GM23248 (cell line): ENCODE measurements at regions not wholly inside any gene's neighbourhood (a gene's known extent, or its start where the extent isn't known, plus 50 kb on each side); places are given as distances from the start of the nearest gene placed in this dataset.

Source experiments
- DNase-seq: peaks from one replicate; pipeline ENCODE4 v3.0.0-alpha.2; 2015
- H2AFZ ChIP-seq: fragments of 200-600 bp; sonication (generic); 2 replicates; pipeline ENCODE4 v1.6.1; 2016; ENCODE audit warnings: antibody characterized with exemption
- H3F3A ChIP-seq: fragments of 200-600 bp; sonication (generic); 2 replicates; pipeline ENCODE4 v1.6.1; 2016; ENCODE audit warnings: mild to moderate bottlenecking, antibody characterized with exemption, mixed run types; ENCODE audit not compliant: insufficient read depth
- H3K27ac ChIP-seq: fragments of 200-600 bp; sonication (generic); 2 replicates; pipeline ENCODE4 v1.5.1; 2016; ENCODE audit warnings: mild to moderate bottlenecking
- H3K27me3 ChIP-seq: fragments of 200-600 bp; sonication (generic); replicated peaks from 2 replicates; pipeline ENCODE4 v1.6.1; 2016; ENCODE audit warnings: mild to moderate bottlenecking; ENCODE audit not compliant: insufficient read depth
- H3K36me3 ChIP-seq: fragments of 200-600 bp; sonication (generic); 2 replicates; pipeline ENCODE4 v1.6.1; 2016; ENCODE audit warnings: low read depth, mild to moderate bottlenecking
- H3K4me1 ChIP-seq: fragments of 200-600 bp; sonication (generic); 2 replicates; pipeline ENCODE4 v1.6.1; 2016; ENCODE audit warnings: mild to moderate bottlenecking; ENCODE audit not compliant: insufficient read depth
- H3K4me2 ChIP-seq: fragments of 200-600 bp; sonication (generic); one replicate; pipeline ENCODE4 v1.6.1; 2016; ENCODE audit warnings: mild to moderate bottlenecking; ENCODE audit not compliant: unreplicated experiment
- H3K4me3 ChIP-seq: fragments of 200-600 bp; sonication (generic); 2 replicates; pipeline ENCODE4 v1.5.1; 2016; ENCODE audit warnings: mild to moderate bottlenecking
- H3K79me2 ChIP-seq: fragments of 200-600 bp; sonication (generic); 2 replicates; pipeline ENCODE4 v1.6.1; 2016; ENCODE audit warnings: mild to moderate bottlenecking; ENCODE audit not compliant: insufficient read depth
- H3K9ac ChIP-seq: fragments of 200-600 bp; sonication (generic); 2 replicates; pipeline ENCODE4 v1.6.1; 2016; ENCODE audit warnings: mild to moderate bottlenecking
- H3K9me2 ChIP-seq: fragments of 200-600 bp; sonication (generic); 2 replicates; pipeline ENCODE4 v1.6.1; 2016; ENCODE audit warnings: mixed run types, mild to moderate bottlenecking, moderate library complexity; ENCODE audit not compliant: insufficient read depth
- H3K9me3 ChIP-seq: fragments of 200-600 bp; sonication (generic); one replicate; pipeline ENCODE4 v1.6.1; 2017; ENCODE audit warnings: low read depth
- H4K20me1 ChIP-seq: fragments of 200-600 bp; sonication (generic); 2 replicates; pipeline ENCODE4 v1.6.0; 2016; ENCODE audit not compliant: insufficient read depth
- EZH2 ChIP-seq: fragments of 200-600 bp; sonication (generic); IDR thresholded peaks from 2 replicates; pipeline ENCODE4 v1.6.1; 2018; ENCODE audit warnings: antibody characterized with exemption, mild to moderate bottlenecking; ENCODE audit not compliant: insufficient read depth, poor library complexity, severe bottlenecking
- EZH2phosphoT487 ChIP-seq: fragments of 200-600 bp; sonication (generic); IDR thresholded peaks from 2 replicates; pipeline ENCODE4 v1.6.1; 2018; ENCODE audit warnings: antibody characterized with exemption, moderate library complexity, mild to moderate bottlenecking, low read depth; ENCODE audit not compliant: insufficient read depth
- WGBS, 2 experiments: methylation state at CpG; one replicate each; pipeline ENCODE4 v1.1.6; 2015 to 2017; ENCODE audit warnings: low lambda C conversion rate in 2 of 2, low coverage in 1 of 2; ENCODE audit errors: missing lambda C conversion rate in 2 of 2; 5-methylcytosine and 5-hydroxymethylcytosine counted together
- in situ Hi-C: fragments of 300-500 bp; cut with MboI; formaldehyde crosslinking; loops from 2 replicates; pipeline ENCODE4 v1.15.0; 2020

DNA sequence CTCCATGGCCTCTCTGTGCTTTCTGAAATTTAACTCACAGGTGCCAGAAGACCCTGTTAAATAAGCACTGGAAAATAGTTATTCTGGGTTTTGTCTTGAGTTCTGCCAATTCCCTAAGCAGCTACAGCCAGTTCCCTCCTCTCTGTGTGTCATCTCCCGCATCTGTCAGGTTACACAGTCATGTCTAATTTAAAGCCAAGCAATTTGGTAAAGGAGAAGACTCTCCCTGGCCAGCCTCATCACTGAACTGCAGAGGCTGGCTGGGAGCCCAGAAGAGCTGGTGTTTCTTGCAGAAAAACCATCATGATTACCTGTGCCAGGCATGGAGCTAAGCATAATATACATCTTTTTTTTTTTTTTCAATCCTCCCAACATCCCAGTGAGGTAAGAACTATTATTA, 141.3 kb upstream of the ZNF366 start:
- DNase-seq = peak; percentile 45

DNA sequence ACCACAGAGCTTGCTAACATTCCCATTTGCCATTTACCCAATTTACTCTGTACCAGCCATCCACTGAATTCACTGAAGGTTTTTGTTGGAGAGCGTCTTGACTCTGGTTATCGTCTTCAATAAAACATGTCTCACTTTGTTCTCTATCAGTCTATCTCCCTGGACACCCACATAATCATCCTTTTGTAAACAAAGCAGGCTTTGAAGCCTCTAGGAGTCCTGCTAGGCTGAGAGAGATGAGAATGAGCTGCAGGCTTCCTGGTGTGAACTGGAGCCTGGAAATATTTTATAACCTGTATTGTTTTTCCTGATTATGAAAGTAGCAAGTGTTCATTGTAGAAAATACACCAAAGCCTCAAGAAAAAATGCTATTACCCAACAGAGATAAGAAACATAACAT, 140.6 kb upstream of the ZNF366 start:
- in situ Hi-C loops = no loop called here
- no peaks in the 10 kb centered on the region for H3K79me2 ChIP-seq
- 73 to 76% methylated on average over 2 of the region's 2 CpGs for WGBS, 2 experiments
- TF ChIP-seq EZH2phosphoT487 (no peak), EZH2 (no peak)
- H3K4me2 ChIP-seq = no peak overlapping the region
- no peaks in the 10 kb centered on the region for H3K36me3 ChIP-seq
- no peak overlapping the region for H3K27ac ChIP-seq
- no peaks in the 10 kb centered on the region for H4K20me1 ChIP-seq
- 0 out of 2 replicates have a peak, but pooled peaks cover 3% of the 10 kb centered on the region for H3F3A ChIP-seq
- no peaks in the 10 kb centered on the region for H3K4me1 ChIP-seq
- no peaks in the 10 kb centered on the region for H3K9me2 ChIP-seq
- no peak overlapping the region for H3K9ac ChIP-seq
- DNase-seq = no peak
- H3K9me3 ChIP-seq = no peaks in the 10 kb centered on the region
- no peak overlapping the region for H3K4me3 ChIP-seq
- no peak overlapping the region for H2AFZ ChIP-seq
- H3K27me3 ChIP-seq = no peaks in the 10 kb centered on the region

More for the DNA sequence above, 141.3 kb upstream of the ZNF366 start:
- no peaks in the 10 kb centered on the region for H3K9me3 ChIP-seq
- H3K79me2 ChIP-seq = no peaks in the 10 kb centered on the region
- WGBS, 2 experiments = 50% methylated on average over 1 of the region's 1 CpG
- H3F3A ChIP-seq = 0 out of 2 replicates have a peak, but pooled peaks cover 3% of the 10 kb centered on the region
- H3K9me2 ChIP-seq = no peaks in the 10 kb centered on the region
- no peaks in the 10 kb centered on the region for H3K27me3 ChIP-seq
- H3K4me3 ChIP-seq = no peak overlapping the region
- H2AFZ ChIP-seq = no peak overlapping the region
- in situ Hi-C loops = no loop called here
- H3K27ac ChIP-seq = no peak overlapping the region
- H3K4me2 ChIP-seq = no peak overlapping the region
- no peaks in the 10 kb centered on the region for H3K36me3 ChIP-seq
- TF ChIP-seq EZH2phosphoT487 = no peak
- TF ChIP-seq EZH2 = no peak
- no peak overlapping the region for H3K9ac ChIP-seq
- H3K4me1 ChIP-seq = no peaks in the 10 kb centered on the region
- no peaks in the 10 kb centered on the region for H4K20me1 ChIP-seq

DNA sequence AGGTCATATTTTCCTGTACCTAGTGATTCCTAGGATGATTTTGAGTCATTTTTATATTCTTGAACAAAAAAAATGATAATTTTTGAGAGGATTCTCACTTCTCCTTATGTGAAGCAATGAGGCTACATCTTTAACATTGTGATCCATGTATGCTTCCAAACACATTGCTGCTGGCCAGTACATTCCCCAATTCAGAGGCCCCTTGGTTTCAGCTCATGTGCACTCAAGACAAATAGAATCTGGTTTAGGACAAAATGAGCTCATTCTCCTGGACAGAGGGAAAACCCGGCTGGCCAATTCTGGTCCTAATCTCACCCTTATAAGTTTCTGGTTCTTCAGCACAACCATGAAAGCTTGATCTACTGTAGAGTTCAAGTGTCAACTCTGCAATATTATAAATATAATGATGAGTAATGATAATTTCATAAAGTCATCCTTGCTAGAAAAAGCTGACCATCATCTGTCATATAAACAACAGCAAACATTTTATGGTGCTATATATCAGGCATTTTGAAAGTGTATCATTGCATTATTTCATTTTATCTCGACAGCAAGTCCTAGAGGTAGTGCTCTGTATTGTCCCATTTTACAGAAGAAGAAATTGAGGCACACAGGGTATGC, 139.1 kb upstream of the ZNF366 start:
- H4K20me1 ChIP-seq = no peaks in the 10 kb centered on the region
- H2AFZ ChIP-seq = no peak overlapping the region
- DNase-seq = no peak
- in situ Hi-C loops = no loop called here
- no peaks in the 10 kb centered on the region for H3K36me3 ChIP-seq
- no peak overlapping the region for H3K27ac ChIP-seq
- H3F3A ChIP-seq = 0 out of 2 replicates have a peak, but pooled peaks cover 3% of the 10 kb centered on the region
- no peaks in the 10 kb centered on the region for H3K79me2 ChIP-seq
- TF ChIP-seq EZH2phosphoT487 (no peak), EZH2 (no peak)
- no peaks in the 10 kb centered on the region for H3K9me3 ChIP-seq
- WGBS, 2 experiments = 54 to 55% methylated on average over 2 of the region's 2 CpGs
- H3K4me1 ChIP-seq = no peaks in the 10 kb centered on the region
- H3K27me3 ChIP-seq = no peaks in the 10 kb centered on the region
- H3K4me2 ChIP-seq = no peak overlapping the region
- H3K9me2 ChIP-seq = no peaks in the 10 kb centered on the region
- no peak overlapping the region for H3K4me3 ChIP-seq
- H3K9ac ChIP-seq = no peak overlapping the region

DNA sequence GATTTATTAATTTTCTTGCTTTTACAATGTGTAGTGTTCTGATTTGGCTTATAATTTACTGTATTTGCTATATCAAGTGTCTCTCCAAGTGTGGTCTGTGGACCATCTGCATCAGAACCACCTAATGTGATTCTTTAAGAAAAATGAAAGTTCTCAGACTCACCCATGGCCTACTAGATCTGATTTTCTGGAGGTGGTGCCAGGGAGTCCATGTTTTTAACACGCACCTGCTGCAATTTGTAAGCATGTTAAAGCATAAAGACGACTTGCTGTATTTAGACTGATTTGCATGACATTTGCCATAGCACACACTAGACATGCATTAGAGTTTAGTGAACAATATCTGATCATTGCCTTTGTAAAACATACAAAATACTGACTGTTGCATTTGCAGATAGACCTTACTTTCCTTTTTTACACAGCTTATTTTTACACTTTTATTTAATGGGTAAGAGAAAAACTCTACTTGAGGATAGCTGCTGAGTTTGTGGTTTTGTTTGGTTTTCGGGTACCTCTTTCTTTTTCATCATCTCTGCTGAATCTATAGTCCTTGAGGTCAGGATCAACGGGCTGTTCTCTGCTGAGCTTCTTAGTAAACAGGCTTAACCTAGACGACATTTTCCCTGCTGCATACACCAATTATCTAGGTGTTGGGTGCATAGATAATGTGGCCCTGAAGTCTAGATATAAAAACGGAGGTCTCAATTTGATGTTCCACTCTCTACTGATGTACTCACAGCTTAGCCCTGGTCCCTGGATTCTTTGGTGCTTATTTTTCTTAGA, 138.0 kb upstream of the ZNF366 start:
- Histone ChIP-seq H3K9me2 (no peaks in the 10 kb centered on the region), H3K4me3 (no peak overlapping the region), H3K4me1 (no peaks in the 10 kb centered on the region), H3F3A (0 out of 2 replicates have a peak, but pooled peaks cover 3% of the 10 kb centered on the region), H3K79me2 (no peaks in the 10 kb centered on the region), H3K9ac (no peak overlapping the region), H3K27me3 (no peaks in the 10 kb centered on the region), H3K4me2 (no peak overlapping the region), H3K9me3 (no peaks in the 10 kb centered on the region), H3K36me3 (no peaks in the 10 kb centered on the region), H4K20me1 (no peaks in the 10 kb centered on the region), H2AFZ (no peak overlapping the region), H3K27ac (no peak overlapping the region)
- WGBS, 2 experiments = 68 to 69% methylated on average over 6 of the region's 6 CpGs
- in situ Hi-C loops = no loop called here
- no peak for TF ChIP-seq EZH2phosphoT487
- no peak for TF ChIP-seq EZH2
- no peak for DNase-seq
